22Rv1 (cell line): ENCODE measurements at regions not wholly inside any gene's neighbourhood (a gene's known extent, or its start where the extent isn't known, plus 50 kb on each side); places are given as distances from the start of the nearest gene placed in this dataset.

ENCODE experiments used
- ZFX ChIP-seq: fragments of 450-650 bp; IDR thresholded peaks from 2 replicates; pipeline ENCODE4 v1.6.1; 2017; ENCODE audit warnings: antibody characterized with exemption, borderline replicate concordance
- TF ChIP-seq, protein P1 (sequence below): fragments of 450-650 bp; IDR thresholded peaks from 2 replicates; pipeline ENCODE4 v1.5.1; 2017; ENCODE audit warnings: mild to moderate bottlenecking

DNA sequence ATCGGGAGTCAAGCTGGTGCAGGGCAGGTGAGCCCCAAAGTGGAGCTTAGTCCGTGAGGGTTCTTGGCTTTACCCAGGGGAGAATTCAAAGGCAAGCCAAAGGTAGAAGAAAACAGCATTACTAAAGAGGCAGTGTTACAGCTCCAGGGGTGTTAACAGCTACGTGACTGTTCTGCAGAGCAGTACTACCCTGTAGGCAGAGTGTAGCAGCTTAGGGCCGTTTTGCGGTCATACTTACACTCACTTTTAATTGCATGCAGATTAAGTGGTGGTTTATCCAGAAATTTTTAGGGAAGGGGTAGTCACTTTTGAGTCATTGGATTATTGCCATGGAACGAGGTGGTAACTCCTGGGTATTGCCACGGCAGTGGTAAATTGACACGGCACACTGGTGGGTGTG is 482.2 kb downstream of the SLITRK5 start:
- TF ChIP-seq, protein P1, sequence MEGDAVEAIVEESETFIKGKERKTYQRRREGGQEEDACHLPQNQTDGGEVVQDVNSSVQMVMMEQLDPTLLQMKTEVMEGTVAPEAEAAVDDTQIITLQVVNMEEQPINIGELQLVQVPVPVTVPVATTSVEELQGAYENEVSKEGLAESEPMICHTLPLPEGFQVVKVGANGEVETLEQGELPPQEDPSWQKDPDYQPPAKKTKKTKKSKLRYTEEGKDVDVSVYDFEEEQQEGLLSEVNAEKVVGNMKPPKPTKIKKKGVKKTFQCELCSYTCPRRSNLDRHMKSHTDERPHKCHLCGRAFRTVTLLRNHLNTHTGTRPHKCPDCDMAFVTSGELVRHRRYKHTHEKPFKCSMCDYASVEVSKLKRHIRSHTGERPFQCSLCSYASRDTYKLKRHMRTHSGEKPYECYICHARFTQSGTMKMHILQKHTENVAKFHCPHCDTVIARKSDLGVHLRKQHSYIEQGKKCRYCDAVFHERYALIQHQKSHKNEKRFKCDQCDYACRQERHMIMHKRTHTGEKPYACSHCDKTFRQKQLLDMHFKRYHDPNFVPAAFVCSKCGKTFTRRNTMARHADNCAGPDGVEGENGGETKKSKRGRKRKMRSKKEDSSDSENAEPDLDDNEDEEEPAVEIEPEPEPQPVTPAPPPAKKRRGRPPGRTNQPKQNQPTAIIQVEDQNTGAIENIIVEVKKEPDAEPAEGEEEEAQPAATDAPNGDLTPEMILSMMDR = no peak
- TF ChIP-seq ZFX = no peak
